Activated gamma-delta T cell treated with anti-CD3 and anti-CD28 coated beads, Interleukin-2, amount 50 U/mL, for 16 hours (primary cell): ENCODE measurements at regions not wholly inside any gene's neighbourhood (a gene's known extent, or its start where the extent isn't known, plus 50 kb on each side); places are given as distances from the start of the nearest gene placed in this dataset.
"Not testable (repeated sequence)": the region's sequence is repeated elsewhere in the genome, so short reads cannot be mapped to it uniquely, and the experiment has no call there.

ENCODE experiments used
- DNase-seq: peaks from one replicate; pipeline ENCODE4 v3.0.0-alpha.2; 2020; ENCODE audit warnings: low read depth

- DNase-seq, result no peak
Observed at GRCh38 chr6:40152196-40152595, 217.9 kb upstream of the MOCS1 start.

GRCh38 chr6:40148882-40149573 is 214.8 kb upstream of the MOCS1 start:
- DNase-seq, result no peak

- DNase-seq, result no peak
Observed at GRCh38 chr6:40146902-40147301, 212.6 kb upstream of the MOCS1 start.

GRCh38 chr6:40139447-40139846 is 205.2 kb upstream of the MOCS1 start:
- no peak for DNase-seq

- no peak for DNase-seq
Observed at GRCh38 chr6:40138273-40138720, 204.0 kb upstream of the MOCS1 start.

- DNase-seq, result no peak
Observed at GRCh38 chr6:40135491-40136072, 201.3 kb upstream of the MOCS1 start.

GRCh38 chr6:40133981-40134380 is 199.7 kb upstream of the MOCS1 start:
- DNase-seq, result not testable (repeated sequence)

GRCh38 chr6:40131675-40132074 is 197.4 kb upstream of the MOCS1 start:
- no peak for DNase-seq

GRCh38 chr6:40128127-40128526 is 193.9 kb upstream of the MOCS1 start:
- DNase-seq, result no peak

- no peak for DNase-seq
Observed at GRCh38 chr6:40125680-40126394, 191.6 kb upstream of the MOCS1 start.

- no peak for DNase-seq
Observed at GRCh38 chr6:40124924-40125323, 190.7 kb upstream of the MOCS1 start.

GRCh38 chr6:40116832-40117231 is 182.6 kb upstream of the MOCS1 start:
- no peak for DNase-seq

GRCh38 chr6:40112350-40112749 is 178.1 kb upstream of the MOCS1 start:
- DNase-seq, result no peak

- no peak for DNase-seq
Observed at GRCh38 chr6:40108736-40109135, 174.5 kb upstream of the MOCS1 start.

GRCh38 chr6:40106840-40107239 is 172.6 kb upstream of the MOCS1 start:
- DNase-seq, result no peak

GRCh38 chr6:40098774-40099173 is 164.5 kb upstream of the MOCS1 start:
- DNase-seq, result no peak

GRCh38 chr6:40097590-40097989 is 163.3 kb upstream of the MOCS1 start:
- no peak for DNase-seq

- DNase-seq, result no peak
Observed at GRCh38 chr6:40083141-40083920, 149.1 kb upstream of the MOCS1 start.

- no peak for DNase-seq
Observed at GRCh38 chr6:40082278-40083043, 148.2 kb upstream of the MOCS1 start.

GRCh38 chr6:40077736-40078135 is 143.5 kb upstream of the MOCS1 start:
- no peak for DNase-seq

- no peak for DNase-seq
Observed at GRCh38 chr6:40077315-40077714, 143.1 kb upstream of the MOCS1 start.
